ENCODE measurements at regions not wholly inside any gene's neighbourhood (a gene's known extent, or its start where the extent isn't known, plus 50 kb on each side); places are given as distances from the start of the nearest gene placed in this dataset.

DNA sequence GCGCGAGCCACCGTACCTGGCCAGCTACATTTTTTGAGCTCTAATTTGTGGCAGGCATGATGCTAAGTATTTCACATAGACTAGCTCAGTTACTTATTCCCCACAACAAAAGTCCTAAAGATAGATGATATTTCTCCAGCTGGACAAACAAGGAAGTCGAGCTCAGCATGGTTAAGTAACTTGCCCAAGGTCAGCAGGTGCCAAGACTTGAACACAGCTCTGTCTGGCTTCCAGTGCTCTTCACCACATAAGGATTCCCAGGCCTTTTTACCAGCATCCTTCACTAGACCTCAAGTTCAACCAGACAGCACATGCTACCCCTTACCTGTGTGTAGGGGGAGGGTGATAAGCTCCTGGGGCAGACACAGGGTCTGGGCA lies 177.3 kb upstream of the NCAM1 start:
- Histone ChIP-seq H4K5ac (ENCODE audit: insufficient read length, low read depth, low read length) (no peak overlapping the region), H2AFZ (ENCODE audit: low read length) (no peak overlapping the region), H3K79me1 (ENCODE audit: low read depth, low read length) (no peaks in the 10 kb centered on the region), H3K18ac (ENCODE audit: extremely low read depth, low read length) (no peak overlapping the region), H3K27me3 (replicated peaks in 1 of 4; ENCODE audit: control insufficient read depth in 3 of 4, extremely low read depth in 1 of 4, insufficient read depth in 3 of 4, low read length in 3 of 4) (no peaks in the 10 kb centered on the region), H3K56ac (replicated peaks; ENCODE audit: insufficient read length, low read depth, low read length) (no peak overlapping the region), H3K4me1 (replicated peaks in 1 of 4; ENCODE audit: control insufficient read depth in 3 of 4, insufficient read depth in 4 of 4, low read length in 3 of 4) (peaks cover 0 to 7% (median 2%) of the 10 kb centered on the region in 4 experiments; a peak in 3 of 7 replicates), H3K4me2 (ENCODE audit: insufficient read depth in 1 of 2, low read depth in 2 of 2, low read length in 2 of 2) (no peak overlapping the region), H4K20me1 (replicated peaks in 1 of 2; ENCODE audit: control insufficient read depth in 1 of 2, insufficient read depth in 2 of 2, low read length in 2 of 2) (no peaks in the 10 kb centered on the region), H3K27ac (ENCODE audit: low read depth, low read length) (no peak overlapping the region), H3K9me3 (ENCODE audit: insufficient read depth in 2 of 2, low read depth in 1 of 2, low read length in 1 of 2) (no peaks in the 10 kb centered on the region), H3K4me3 (ENCODE audit: extremely low read depth in 1 of 4, insufficient read depth in 2 of 4, low read depth in 3 of 4, low read length in 4 of 4) (no peak overlapping the region), H4K8ac (ENCODE audit: extremely low read depth, insufficient read depth, low read length) (no peak overlapping the region), H3K4ac (replicated peaks; ENCODE audit: insufficient read length, low read depth, low read length) (no peak overlapping the region), H2BK5ac (ENCODE audit: low read depth, low read length) (no peak overlapping the region), H2BK20ac (ENCODE audit: low read length) (no peak overlapping the region), H2AK5ac (ENCODE audit: low read depth, low read length) (no peak overlapping the region), H3K9ac (replicated peaks in 1 of 4; ENCODE audit: extremely low read depth in 1 of 4, low read depth in 3 of 4, low read length in 3 of 4) (no peak overlapping the region), H3K23me2 (ENCODE audit: low read depth, low read length) (no peaks in the 10 kb centered on the region), H3K23ac (ENCODE audit: insufficient read length) (no peak overlapping the region), H2BK120ac (replicated peaks; ENCODE audit: low read depth, low read length) (no peak overlapping the region), H3K14ac (ENCODE audit: insufficient read length) (no peak overlapping the region), H4K91ac (replicated peaks; ENCODE audit: insufficient read length, low read length) (no peak overlapping the region), H3K36me3 (ENCODE audit: control insufficient read depth in 2 of 4, insufficient read depth in 4 of 4, low read length in 3 of 4) (no peaks in the 10 kb centered on the region), H2BK15ac (ENCODE audit: low read length) (no peak overlapping the region), H2BK12ac (ENCODE audit: low read depth, low read length) (no peak overlapping the region), H3K79me2 (ENCODE audit: control insufficient read depth in 1 of 2, insufficient read depth in 2 of 2, low read length in 2 of 2) (no peaks in the 10 kb centered on the region)
- TF ChIP-seq EGR1 (IDR thresholded peaks at IDR 0.05; ENCODE audit: borderline replicate concordance, low read depth, low read length): no peak
- TF ChIP-seq GTF2F1 (IDR thresholded peaks at IDR 0.05; ENCODE audit: borderline replicate concordance, low read depth, low read length): no peak
- TF ChIP-seq CBX8 (IDR thresholded peaks at IDR 0.05; ENCODE audit: borderline replicate concordance, low read depth, low read length): no peak
- no peak for TF ChIP-seq BCL11A (IDR thresholded peaks at IDR 0.05; ENCODE audit: low read depth in 2 of 2, low read length in 2 of 2)
- TF ChIP-seq RBBP5 (IDR thresholded peaks at IDR 0.05; ENCODE audit: borderline replicate concordance, low read depth, low read length): no peak
- no peak for TF ChIP-seq SP1 (IDR thresholded peaks at IDR 0.05; ENCODE audit: low read depth, low read length)
- no peak for TF ChIP-seq POLR2AphosphoS5 (IDR thresholded peaks at IDR 0.05; ENCODE audit: low read depth, low read length)
- no peak for TF ChIP-seq SAP30 (IDR thresholded peaks at IDR 0.05; ENCODE audit: insufficient read depth, insufficient replicate concordance, low read length)
- TF ChIP-seq, protein P1, sequence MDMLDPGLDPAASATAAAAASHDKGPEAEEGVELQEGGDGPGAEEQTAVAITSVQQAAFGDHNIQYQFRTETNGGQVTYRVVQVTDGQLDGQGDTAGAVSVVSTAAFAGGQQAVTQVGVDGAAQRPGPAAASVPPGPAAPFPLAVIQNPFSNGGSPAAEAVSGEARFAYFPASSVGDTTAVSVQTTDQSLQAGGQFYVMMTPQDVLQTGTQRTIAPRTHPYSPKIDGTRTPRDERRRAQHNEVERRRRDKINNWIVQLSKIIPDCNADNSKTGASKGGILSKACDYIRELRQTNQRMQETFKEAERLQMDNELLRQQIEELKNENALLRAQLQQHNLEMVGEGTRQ (IDR thresholded peaks at IDR 0.05; ENCODE audit: low read length): no peak
- ChIA-PET CTCF (ENCODE audit: partially characterized antibody) (interaction anchor here (0.6 to 5.0 kb wide), 19 partner anchors 9 to 509 kb away, joined by 3 to 48 read pairs (median 3); no protein-coding TSS in a partner anchor), POLR2A (ENCODE audit: partially characterized antibody) (no interaction called here)
- no peak for FAIRE-seq
- 88% methylated on average over 4 of the region's 4 CpGs; no CpG with 5 or more reads in 1 of the 2 experiments for WGBS, 2 experiments (ENCODE audit: extremely low coverage in 1 of 2, insufficient coverage in 1 of 2, insufficient read length in 1 of 2, insufficient replicate concordance in 2 of 2, low coverage in 1 of 2, low lambda C conversion rate in 2 of 2, missing lambda C conversion rate in 1 of 2)
- no peak for DNase-seq (ENCODE audit: low read depth in 1 of 2, low spot score in 2 of 2)

Measured in H1 (cell line).